B cell (primary cell): ENCODE measurements at regions not wholly inside any gene's neighbourhood (a gene's known extent, or its start where the extent isn't known, plus 50 kb on each side); places are given as distances from the start of the nearest gene placed in this dataset.

Experiments
- ATAC-seq: fragments of 200-7000 bp; cut with Tn5 transposase; one replicate; pipeline ENCODE4 v1.10.0; 2021; ENCODE audit warnings: low read depth, mild to moderate bottlenecking, moderate number of reproducible peaks, moderate library complexity
- CTCF ChIA-PET: fragments of 350-600 bp; sonication (Branson Sonifier 250); formaldehyde crosslinking; loops from one replicate; lab custom pipeline; 2021; ENCODE audit warnings: antibody characterized with exemption, inconsistent platforms; lab: Charles Lee
- POLR2A ChIA-PET: fragments of 350-600 bp; sonication (Branson Sonifier 250); formaldehyde crosslinking; loops from one replicate; lab custom pipeline; 2021; ENCODE audit warnings: antibody characterized with exemption; lab: Charles Lee
- DNase-seq: peaks from one replicate; pipeline ENCODE4 v3.0.0; 2013
- H2AFZ ChIP-seq: 2 replicates; pipeline ENCODE4 v1.6.1; 2012; ENCODE audit warnings: mild to moderate bottlenecking, low read depth, low read length; ENCODE audit not compliant: insufficient read depth, poor library complexity, severe bottlenecking
- H3K27ac ChIP-seq, 2 donors: 1 replicate in 1 of 2; 2 replicates in 1 of 2; pipeline ENCODE4 v1.5.1; 2012 to 2013; ENCODE audit warnings: low read length in 2 of 2, mild to moderate bottlenecking in 2 of 2, moderate library complexity in 1 of 2
- H3K27me3 ChIP-seq, 4 experiments: fragments of 200-600 bp in 1 of 4; sonication (generic) in 1 of 4; replicated peaks in 1 of 4; 1 replicate in 2 of 4; 2 replicates in 2 of 4; pipeline versions ENCODE4 v1.6.1 to v1.7.0; 2013 to 2016; ENCODE audit warnings: low read length in 3 of 4, mild to moderate bottlenecking in 2 of 4, mixed read lengths in 1 of 4, moderate library complexity in 1 of 4; ENCODE audit not compliant: insufficient read depth in 4 of 4, control insufficient read depth in 3 of 4; ENCODE audit errors: control extremely low read depth in 1 of 4
- H3K36me3 ChIP-seq, 2 experiments: replicated peaks in 1 of 2; 1 replicate in 1 of 2; 2 replicates in 1 of 2; pipeline versions ENCODE4 v1.6.1 to v1.7.1; 2013; ENCODE audit warnings: low read length in 1 of 2; ENCODE audit not compliant: insufficient read depth in 2 of 2, control insufficient read depth in 1 of 2; ENCODE audit errors: control extremely low read depth in 1 of 2, extremely low read depth in 1 of 2
- H3K4me1 ChIP-seq, 2 donors: fragments of 200-600 bp in 1 of 2; sonication (generic) in 1 of 2; 1 replicate in 1 of 2; 2 replicates in 1 of 2; pipeline versions ENCODE4 v1.5.1 to v1.6.1; 2013 to 2017; ENCODE audit warnings: low read length in 2 of 2; ENCODE audit not compliant: control insufficient read depth in 2 of 2, insufficient read depth in 2 of 2
- H3K4me2 ChIP-seq: replicated peaks from 2 replicates; pipeline ENCODE3; 2012; ENCODE audit warnings: mild to moderate bottlenecking, low read depth, low read length; ENCODE audit not compliant: poor library complexity, severe bottlenecking
- H3K4me3 ChIP-seq, 5 experiments: fragments of 200-600 bp in 1 of 5; sonication (generic) in 1 of 5; 1 replicate in 3 of 5; 2 replicates in 2 of 5; pipeline versions ENCODE4 v1.5.1 to v1.7.0; 2011 to 2016; ENCODE audit warnings: low read length in 4 of 5, mild to moderate bottlenecking in 4 of 5, low read depth in 2 of 5, control low read depth in 1 of 5, moderate library complexity in 1 of 5; ENCODE audit not compliant: insufficient read depth in 1 of 5; ENCODE audit errors: control extremely low read depth in 1 of 5, extremely low read depth in 1 of 5
- H3K79me2 ChIP-seq: fragments of 200-600 bp; sonication (generic); one replicate; pipeline ENCODE4 v1.6.0; 2016; ENCODE audit warnings: low read length; ENCODE audit not compliant: control insufficient read depth, insufficient read depth
- H3K9ac ChIP-seq: fragments of 200-600 bp; sonication (generic); 2 replicates; pipeline ENCODE4 v1.6.1; 2017; ENCODE audit warnings: mild to moderate bottlenecking, low read length, moderate library complexity
- H3K9me3 ChIP-seq, 3 donors: one replicate each; pipeline versions ENCODE4 v1.6.1 to v1.7.1; 2013; ENCODE audit warnings: low read length in 2 of 3; ENCODE audit not compliant: control insufficient read depth in 2 of 3, insufficient read depth in 1 of 3; ENCODE audit errors: control extremely low read depth in 1 of 3
- H4K20me1 ChIP-seq: 2 replicates; pipeline ENCODE4 v1.6.0; 2012; ENCODE audit warnings: mild to moderate bottlenecking, low read length; ENCODE audit not compliant: insufficient read depth, control insufficient read depth, poor library complexity, severe bottlenecking
- H3K27ac Mint-ChIP-seq: one replicate; pipeline ENCODE4 v1.8.0; 2021; ENCODE audit warnings: mixed read lengths
- H3K27me3 Mint-ChIP-seq: one replicate; pipeline ENCODE4 v1.8.0; 2021; ENCODE audit warnings: mixed read lengths
- H3K4me1 Mint-ChIP-seq: one replicate; pipeline ENCODE4 v1.8.0; 2021; ENCODE audit warnings: mixed read lengths
- H3K4me3 Mint-ChIP-seq: one replicate; pipeline ENCODE4 v1.8.0; 2021; ENCODE audit warnings: mixed read lengths
- H3K9me3 Mint-ChIP-seq: one replicate; pipeline ENCODE4 v1.8.0; 2022; ENCODE audit warnings: mixed read lengths; ENCODE audit not compliant: insufficient read depth
- CTCF ChIP-seq: fragments of 200-600 bp; IDR thresholded peaks from one replicate; pipeline ENCODE4 v1.8.0; 2022; ENCODE audit warnings: antibody characterized with exemption, mild to moderate bottlenecking
- EZH2 ChIP-seq: IDR thresholded peaks from 2 replicates; pipeline ENCODE4 v1.6.1; 2012; ENCODE audit warnings: borderline replicate concordance, low read depth, mild to moderate bottlenecking, moderate library complexity, low read length; ENCODE audit not compliant: insufficient read depth, poor library complexity, severe bottlenecking
- WGBS: methylation state at CpG from one replicate; pipeline ENCODE4 v1.1.5; 2013; ENCODE audit warnings: missing lambda C conversion rate; ENCODE audit not compliant: insufficient coverage; 5-methylcytosine and 5-hydroxymethylcytosine counted together
- intact Hi-C: fragments of 100-400 bp; cut with micrococcal nuclease; formaldehyde crosslinking; loops from one replicate; pipeline ENCODE4 v1.10.0; 2022

- WGBS = 92% methylated on average over 3 of the region's 12 CpGs
- no peaks in the 10 kb centered on the region for H3K9me3 Mint-ChIP-seq
- no peak overlapping the region for H3K4me3 Mint-ChIP-seq
- Histone ChIP-seq H3K4me3 (no peak overlapping the region), H3K36me3 (no peaks in the 10 kb centered on the region), H3K4me2 (no peak overlapping the region), H3K9me3 (peaks cover 0 to 4% (median 0%) of the 10 kb centered on the region in 3 donors), H3K4me1 (no peaks in the 10 kb centered on the region), H3K9ac (no peak overlapping the region), H4K20me1 (no peaks in the 10 kb centered on the region), H2AFZ (no peak overlapping the region), H3K27me3 (no peaks in the 10 kb centered on the region), H3K27ac (no peak overlapping the region), H3K79me2 (no peaks in the 10 kb centered on the region)
- CTCF ChIA-PET = no interaction called here
- POLR2A ChIA-PET = no interaction called here
- intact Hi-C loops = no loop called here
- H3K27me3 Mint-ChIP-seq = no peaks in the 10 kb centered on the region
- peaks cover 1% of the 10 kb centered on the region for H3K4me1 Mint-ChIP-seq
- no peak for TF ChIP-seq EZH2
- TF ChIP-seq CTCF = no peak
- no peak for ATAC-seq
- no peak overlapping the region for H3K27ac Mint-ChIP-seq
- no peak for DNase-seq
These were observed 81.9 kb upstream of the ZNF280D start for GRCh38 chr15:56815247-56815646.

GRCh38 chr15:56814429-56814828, 81.1 kb upstream of the ZNF280D start:
- no peak overlapping the region for H3K27ac ChIP-seq
- H3K4me3 Mint-ChIP-seq = no peak overlapping the region
- H3K9me3 Mint-ChIP-seq = no peaks in the 10 kb centered on the region
- ChIA-PET CTCF (no interaction called here), POLR2A (no interaction called here)
- WGBS = no CpG with 5 or more reads among the region's 3 CpGs
- no peaks in the 10 kb centered on the region for H3K27me3 ChIP-seq
- H3K9ac ChIP-seq = no peak overlapping the region
- no peak overlapping the region for H2AFZ ChIP-seq
- no peaks in the 10 kb centered on the region for H4K20me1 ChIP-seq
- H3K4me2 ChIP-seq = no peak overlapping the region
- ATAC-seq (no peak), DNase-seq (no peak)
- H3K27me3 Mint-ChIP-seq = no peaks in the 10 kb centered on the region
- H3K4me1 ChIP-seq = no peaks in the 10 kb centered on the region
- H3K27ac Mint-ChIP-seq = no peak overlapping the region
- no peaks in the 10 kb centered on the region for H3K36me3 ChIP-seq
- intact Hi-C loops = no loop called here
- H3K4me1 Mint-ChIP-seq = no peaks in the 10 kb centered on the region
- no peak overlapping the region for H3K4me3 ChIP-seq
- no peak for TF ChIP-seq CTCF
- no peak for TF ChIP-seq EZH2
- no peaks in the 10 kb centered on the region for H3K79me2 ChIP-seq
- peaks cover 2 to 5% (median 4%) of the 10 kb centered on the region in 3 donors for H3K9me3 ChIP-seq
